Ovary (tissue), 3 donors: ENCODE measurements at regions not wholly inside any gene's neighbourhood (a gene's known extent, or its start where the extent isn't known, plus 50 kb on each side); places are given as distances from the start of the nearest gene placed in this dataset.

Experiments used
- POLR2A ChIP-seq: fragments of 450-650 bp; IDR thresholded peaks from one replicate; pipeline ENCODE4 v1.6.1; 2017; ENCODE audit warnings: antibody characterized with exemption, mild to moderate bottlenecking, moderate library complexity
- TF ChIP-seq, protein P1 (sequence below), 3 donors: fragments of 450-650 bp in 2 of 3; fragments of 200-600 bp in 1 of 3; IDR thresholded peaks; one replicate each; pipeline versions ENCODE4 v1.5.1 to v1.8.0; 2016 to 2022; ENCODE audit warnings: antibody characterized with exemption in 3 of 3, mild to moderate bottlenecking in 1 of 3
- donor health status: DM: no; HTN: no; CAD: no.

DNA sequence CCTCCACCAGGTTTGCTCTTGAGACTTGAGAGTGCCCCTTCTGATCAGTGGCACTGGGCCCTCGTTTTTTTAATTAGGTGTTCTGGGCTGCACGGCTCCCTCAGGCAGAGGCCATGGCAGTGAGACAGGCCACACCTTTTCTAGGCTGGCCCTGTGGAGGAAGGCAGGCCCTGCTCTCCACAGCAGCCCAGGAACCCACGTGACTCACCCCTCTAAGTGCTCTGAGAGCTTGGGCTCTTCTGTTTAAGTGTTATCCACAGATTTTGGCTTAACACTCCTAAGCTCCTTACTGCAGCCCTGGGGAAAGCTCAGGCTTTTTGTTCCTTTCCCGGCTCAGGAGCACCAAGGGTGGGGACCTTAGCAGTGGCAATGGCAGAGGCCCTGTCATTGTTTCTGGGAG, 463.2 kb upstream of the GBE1 start:
- TF ChIP-seq, protein P1, sequence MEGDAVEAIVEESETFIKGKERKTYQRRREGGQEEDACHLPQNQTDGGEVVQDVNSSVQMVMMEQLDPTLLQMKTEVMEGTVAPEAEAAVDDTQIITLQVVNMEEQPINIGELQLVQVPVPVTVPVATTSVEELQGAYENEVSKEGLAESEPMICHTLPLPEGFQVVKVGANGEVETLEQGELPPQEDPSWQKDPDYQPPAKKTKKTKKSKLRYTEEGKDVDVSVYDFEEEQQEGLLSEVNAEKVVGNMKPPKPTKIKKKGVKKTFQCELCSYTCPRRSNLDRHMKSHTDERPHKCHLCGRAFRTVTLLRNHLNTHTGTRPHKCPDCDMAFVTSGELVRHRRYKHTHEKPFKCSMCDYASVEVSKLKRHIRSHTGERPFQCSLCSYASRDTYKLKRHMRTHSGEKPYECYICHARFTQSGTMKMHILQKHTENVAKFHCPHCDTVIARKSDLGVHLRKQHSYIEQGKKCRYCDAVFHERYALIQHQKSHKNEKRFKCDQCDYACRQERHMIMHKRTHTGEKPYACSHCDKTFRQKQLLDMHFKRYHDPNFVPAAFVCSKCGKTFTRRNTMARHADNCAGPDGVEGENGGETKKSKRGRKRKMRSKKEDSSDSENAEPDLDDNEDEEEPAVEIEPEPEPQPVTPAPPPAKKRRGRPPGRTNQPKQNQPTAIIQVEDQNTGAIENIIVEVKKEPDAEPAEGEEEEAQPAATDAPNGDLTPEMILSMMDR (IDR thresholded peaks at IDR 0.05): no peak
- TF ChIP-seq POLR2A: no peak
